HEK293 (cell line): ENCODE measurements at regions not wholly inside any gene's neighbourhood (a gene's known extent, or its start where the extent isn't known, plus 50 kb on each side); places are given as distances from the start of the nearest gene placed in this dataset.

Experiments used
- YY1 ChIP-seq: fragments of 450-650 bp; formaldehyde crosslinking; IDR thresholded peaks from 2 replicates; pipeline ENCODE4 v1.5.1; 2018; ENCODE audit warnings: missing biosample characterization, missing genetic modification characterization
- ZNF133 ChIP-seq: fragments of 450-650 bp; formaldehyde crosslinking; IDR thresholded peaks from 2 replicates; pipeline ENCODE4 v1.5.1; 2016; ENCODE audit warnings: missing biosample characterization, missing genetic modification characterization
- ZNF23 ChIP-seq: fragments of 450-650 bp; formaldehyde crosslinking; IDR thresholded peaks from 2 replicates; pipeline ENCODE4 v1.5.1; 2016; ENCODE audit warnings: missing biosample characterization, missing genetic modification characterization, borderline replicate concordance
- TF ChIP-seq, protein P1 (sequence below): fragments of 450-650 bp; formaldehyde crosslinking; IDR thresholded peaks from 2 replicates; pipeline ENCODE4 v1.5.1; 2017; ENCODE audit warnings: missing biosample characterization, mild to moderate bottlenecking, missing genetic modification characterization, moderate library complexity
- TF ChIP-seq, protein P2 (sequence below): fragments of 450-650 bp; formaldehyde crosslinking; IDR thresholded peaks from 2 replicates; pipeline ENCODE4 v1.5.1; 2016; ENCODE audit warnings: missing biosample characterization, missing genetic modification characterization, low read depth
- TF ChIP-seq, protein P3 (sequence below): fragments of 450-650 bp; formaldehyde crosslinking; IDR thresholded peaks from 2 replicates; pipeline ENCODE4 v1.5.1; 2016; ENCODE audit warnings: missing biosample characterization, missing genetic modification characterization
- TF ChIP-seq, protein P4 (sequence below): fragments of 450-650 bp; formaldehyde crosslinking; IDR thresholded peaks from 2 replicates; pipeline ENCODE4 v1.5.1; 2017; ENCODE audit warnings: missing biosample characterization, missing genetic modification characterization

DNA sequence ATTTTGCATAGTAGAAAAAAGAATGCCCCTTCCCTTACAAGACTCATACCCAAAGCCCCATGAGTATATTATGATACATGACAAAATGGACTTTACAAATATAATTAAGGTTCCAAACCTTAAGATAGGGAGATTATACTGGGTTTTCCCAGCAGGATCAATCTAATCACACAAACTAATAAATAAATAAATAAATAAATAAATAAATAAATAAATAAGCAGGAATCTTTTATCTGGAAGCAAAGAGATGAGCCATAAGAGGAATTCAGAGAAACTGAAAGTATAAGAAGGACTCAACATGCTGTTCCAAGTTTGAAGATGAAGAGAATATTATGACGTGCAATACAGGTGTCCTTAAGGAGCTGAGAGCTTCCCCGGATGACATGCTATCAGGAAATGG, 1174.5 kb downstream of the DTWD2 start:
- TF ChIP-seq, protein P1, sequence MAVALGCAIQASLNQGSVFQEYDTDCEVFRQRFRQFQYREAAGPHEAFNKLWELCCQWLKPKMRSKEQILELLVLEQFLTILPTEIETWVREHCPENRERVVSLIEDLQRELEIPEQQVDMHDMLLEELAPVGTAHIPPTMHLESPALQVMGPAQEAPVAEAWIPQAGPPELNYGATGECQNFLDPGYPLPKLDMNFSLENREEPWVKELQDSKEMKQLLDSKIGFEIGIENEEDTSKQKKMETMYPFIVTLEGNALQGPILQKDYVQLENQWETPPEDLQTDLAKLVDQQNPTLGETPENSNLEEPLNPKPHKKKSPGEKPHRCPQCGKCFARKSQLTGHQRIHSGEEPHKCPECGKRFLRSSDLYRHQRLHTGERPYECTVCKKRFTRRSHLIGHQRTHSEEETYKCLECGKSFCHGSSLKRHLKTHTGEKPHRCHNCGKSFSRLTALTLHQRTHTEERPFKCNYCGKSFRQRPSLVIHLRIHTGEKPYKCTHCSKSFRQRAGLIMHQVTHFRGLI (tag by site-specific recombination), result no peak
- TF ChIP-seq, protein P2, sequence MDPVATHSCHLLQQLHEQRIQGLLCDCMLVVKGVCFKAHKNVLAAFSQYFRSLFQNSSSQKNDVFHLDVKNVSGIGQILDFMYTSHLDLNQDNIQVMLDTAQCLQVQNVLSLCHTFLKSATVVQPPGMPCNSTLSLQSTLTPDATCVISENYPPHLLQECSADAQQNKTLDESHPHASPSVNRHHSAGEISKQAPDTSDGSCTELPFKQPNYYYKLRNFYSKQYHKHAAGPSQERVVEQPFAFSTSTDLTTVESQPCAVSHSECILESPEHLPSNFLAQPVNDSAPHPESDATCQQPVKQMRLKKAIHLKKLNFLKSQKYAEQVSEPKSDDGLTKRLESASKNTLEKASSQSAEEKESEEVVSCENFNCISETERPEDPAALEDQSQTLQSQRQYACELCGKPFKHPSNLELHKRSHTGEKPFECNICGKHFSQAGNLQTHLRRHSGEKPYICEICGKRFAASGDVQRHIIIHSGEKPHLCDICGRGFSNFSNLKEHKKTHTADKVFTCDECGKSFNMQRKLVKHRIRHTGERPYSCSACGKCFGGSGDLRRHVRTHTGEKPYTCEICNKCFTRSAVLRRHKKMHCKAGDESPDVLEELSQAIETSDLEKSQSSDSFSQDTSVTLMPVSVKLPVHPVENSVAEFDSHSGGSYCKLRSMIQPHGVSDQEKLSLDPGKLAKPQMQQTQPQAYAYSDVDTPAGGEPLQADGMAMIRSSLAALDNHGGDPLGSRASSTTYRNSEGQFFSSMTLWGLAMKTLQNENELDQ (tag by site-specific recombination), result no peak
- TF ChIP-seq ZNF133 (no peak), ZNF23 (tag by site-specific recombination) (no peak), YY1 (no peak)
- TF ChIP-seq, protein P3, sequence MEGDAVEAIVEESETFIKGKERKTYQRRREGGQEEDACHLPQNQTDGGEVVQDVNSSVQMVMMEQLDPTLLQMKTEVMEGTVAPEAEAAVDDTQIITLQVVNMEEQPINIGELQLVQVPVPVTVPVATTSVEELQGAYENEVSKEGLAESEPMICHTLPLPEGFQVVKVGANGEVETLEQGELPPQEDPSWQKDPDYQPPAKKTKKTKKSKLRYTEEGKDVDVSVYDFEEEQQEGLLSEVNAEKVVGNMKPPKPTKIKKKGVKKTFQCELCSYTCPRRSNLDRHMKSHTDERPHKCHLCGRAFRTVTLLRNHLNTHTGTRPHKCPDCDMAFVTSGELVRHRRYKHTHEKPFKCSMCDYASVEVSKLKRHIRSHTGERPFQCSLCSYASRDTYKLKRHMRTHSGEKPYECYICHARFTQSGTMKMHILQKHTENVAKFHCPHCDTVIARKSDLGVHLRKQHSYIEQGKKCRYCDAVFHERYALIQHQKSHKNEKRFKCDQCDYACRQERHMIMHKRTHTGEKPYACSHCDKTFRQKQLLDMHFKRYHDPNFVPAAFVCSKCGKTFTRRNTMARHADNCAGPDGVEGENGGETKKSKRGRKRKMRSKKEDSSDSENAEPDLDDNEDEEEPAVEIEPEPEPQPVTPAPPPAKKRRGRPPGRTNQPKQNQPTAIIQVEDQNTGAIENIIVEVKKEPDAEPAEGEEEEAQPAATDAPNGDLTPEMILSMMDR, result no peak
- TF ChIP-seq, protein P4, sequence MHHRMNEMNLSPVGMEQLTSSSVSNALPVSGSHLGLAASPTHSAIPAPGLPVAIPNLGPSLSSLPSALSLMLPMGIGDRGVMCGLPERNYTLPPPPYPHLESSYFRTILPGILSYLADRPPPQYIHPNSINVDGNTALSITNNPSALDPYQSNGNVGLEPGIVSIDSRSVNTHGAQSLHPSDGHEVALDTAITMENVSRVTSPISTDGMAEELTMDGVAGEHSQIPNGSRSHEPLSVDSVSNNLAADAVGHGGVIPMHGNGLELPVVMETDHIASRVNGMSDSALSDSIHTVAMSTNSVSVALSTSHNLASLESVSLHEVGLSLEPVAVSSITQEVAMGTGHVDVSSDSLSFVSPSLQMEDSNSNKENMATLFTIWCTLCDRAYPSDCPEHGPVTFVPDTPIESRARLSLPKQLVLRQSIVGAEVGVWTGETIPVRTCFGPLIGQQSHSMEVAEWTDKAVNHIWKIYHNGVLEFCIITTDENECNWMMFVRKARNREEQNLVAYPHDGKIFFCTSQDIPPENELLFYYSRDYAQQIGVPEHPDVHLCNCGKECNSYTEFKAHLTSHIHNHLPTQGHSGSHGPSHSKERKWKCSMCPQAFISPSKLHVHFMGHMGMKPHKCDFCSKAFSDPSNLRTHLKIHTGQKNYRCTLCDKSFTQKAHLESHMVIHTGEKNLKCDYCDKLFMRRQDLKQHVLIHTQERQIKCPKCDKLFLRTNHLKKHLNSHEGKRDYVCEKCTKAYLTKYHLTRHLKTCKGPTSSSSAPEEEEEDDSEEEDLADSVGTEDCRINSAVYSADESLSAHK, result no peak
